H1 (cell line): ENCODE measurements at regions not wholly inside any gene's neighbourhood (a gene's known extent, or its start where the extent isn't known, plus 50 kb on each side); places are given as distances from the start of the nearest gene placed in this dataset.

Experiments used
- CTCF ChIA-PET: fragments of 300-600 bp; sonication (Branson Sonifier 250); formaldehyde crosslinking; loops from one replicate; lab custom pipeline; 2021; ENCODE audit not compliant: partially characterized antibody; lab: Charles Lee
- POLR2A ChIA-PET: fragments of 300-600 bp; sonication (Branson Sonifier 250); formaldehyde crosslinking; loops from one replicate; lab custom pipeline; 2021; ENCODE audit warnings: inconsistent platforms; ENCODE audit not compliant: partially characterized antibody; lab: Charles Lee
- DNase-seq, 2 experiments: peaks; one replicate each; pipeline versions ENCODE4 v3.0.0 to v3.0.0-alpha.2; 2010 to 2022; ENCODE audit warnings: low spot score in 2 of 2, low read depth in 1 of 2, mixed read lengths in 1 of 2
- FAIRE-seq: peaks from 2 replicates; lab custom pipeline; 2011; peaks lifted over from hg19 to GRCh38; lab: Jason Lieb, UNC
- H2AFZ ChIP-seq: 2 replicates; pipeline ENCODE4 v1.8.1; 2012; ENCODE audit warnings: low read length, inconsistent platforms
- H2AK5ac ChIP-seq: 2 replicates; pipeline ENCODE4 v1.6.1; 2013; ENCODE audit warnings: low read depth, low read length
- H2BK120ac ChIP-seq: replicated peaks from 2 replicates; pipeline ENCODE3; 2013; ENCODE audit warnings: low read depth, low read length, inconsistent platforms
- H2BK12ac ChIP-seq: 2 replicates; pipeline ENCODE4 v1.6.1; 2013; ENCODE audit warnings: low read depth, low read length
- H2BK15ac ChIP-seq: 2 replicates; pipeline ENCODE4 v1.6.1; 2013; ENCODE audit warnings: low read length
- H2BK20ac ChIP-seq: 2 replicates; pipeline ENCODE4 v1.6.1; 2013; ENCODE audit warnings: low read length
- H2BK5ac ChIP-seq: 2 replicates; pipeline ENCODE4 v1.6.1; 2013; ENCODE audit warnings: low read depth, low read length
- H3K14ac ChIP-seq: 2 replicates; pipeline ENCODE4 v1.6.1; 2013; ENCODE audit warnings: inconsistent platforms; ENCODE audit not compliant: insufficient read length
- H3K18ac ChIP-seq: 2 replicates; pipeline ENCODE4 v1.6.1; 2013; ENCODE audit warnings: low read length; ENCODE audit errors: extremely low read depth
- H3K23ac ChIP-seq: 2 replicates; pipeline ENCODE4 v1.6.1; 2013; ENCODE audit warnings: inconsistent platforms; ENCODE audit not compliant: insufficient read length
- H3K23me2 ChIP-seq: 2 replicates; pipeline ENCODE4 v1.6.1; 2013; ENCODE audit warnings: low read depth, low read length
- H3K27ac ChIP-seq: 2 replicates; pipeline ENCODE4 v1.6.1; 2011; ENCODE audit warnings: low read depth, low read length, inconsistent platforms
- H3K27me3 ChIP-seq, 4 experiments: replicated peaks in 1 of 4; 1 replicate in 1 of 4; 2 replicates in 3 of 4; pipeline versions ENCODE4 v1.6.1 to v1.8.1; 2011 to 2013; ENCODE audit warnings: low read length in 3 of 4, mild to moderate bottlenecking in 3 of 4, inconsistent platforms in 2 of 4, mixed read lengths in 2 of 4, moderate library complexity in 1 of 4; ENCODE audit not compliant: control insufficient read depth in 3 of 4, insufficient read depth in 3 of 4; ENCODE audit errors: extremely low read depth in 1 of 4
- H3K36me3 ChIP-seq, 4 experiments: 2 replicates each; pipeline versions ENCODE4 v1.6.1 to v1.8.1; 2011 to 2013; ENCODE audit warnings: mild to moderate bottlenecking in 4 of 4, low read length in 3 of 4, moderate library complexity in 2 of 4, control low read depth in 1 of 4, inconsistent platforms in 1 of 4; ENCODE audit not compliant: insufficient read depth in 4 of 4, control insufficient read depth in 2 of 4
- H3K4ac ChIP-seq: replicated peaks from 2 replicates; pipeline ENCODE3; 2013; ENCODE audit warnings: low read length, low read depth, mixed read lengths, inconsistent platforms; ENCODE audit not compliant: insufficient read length
- H3K4me1 ChIP-seq, 4 experiments: replicated peaks in 1 of 4; 1 replicate in 1 of 4; 2 replicates in 3 of 4; pipeline versions ENCODE4 v1.6.1 to v1.8.1; 2011 to 2013; ENCODE audit warnings: low read length in 3 of 4, inconsistent platforms in 2 of 4, mixed read lengths in 1 of 4; ENCODE audit not compliant: insufficient read depth in 4 of 4, control insufficient read depth in 3 of 4
- H3K4me2 ChIP-seq, 2 experiments: 2 replicates each; pipeline versions ENCODE4 v1.6.1 to v1.8.1; 2011 to 2013; ENCODE audit warnings: low read depth in 2 of 2, low read length in 2 of 2, control low read depth in 1 of 2, inconsistent platforms in 1 of 2, mild to moderate bottlenecking in 1 of 2; ENCODE audit not compliant: insufficient read depth in 1 of 2
- H3K4me3 ChIP-seq, 4 experiments: fragments of 200-600, 300-600 bp in 1 of 4; sonication (generic), shearing (Covaris generic), sonication (Bioruptor Twin) in 1 of 4; 2 replicates each; pipeline versions ENCODE4 v1.5.1 to v1.8.1; 2011 to 2016; ENCODE audit warnings: low read length in 4 of 4, low read depth in 3 of 4, control low read depth in 2 of 4, inconsistent platforms in 2 of 4, mild to moderate bottlenecking in 2 of 4, mixed read lengths in 1 of 4, moderate library complexity in 1 of 4; ENCODE audit not compliant: insufficient read depth in 2 of 4; ENCODE audit errors: extremely low read depth in 1 of 4
- H3K56ac ChIP-seq: replicated peaks from 2 replicates; pipeline ENCODE3; 2013; ENCODE audit warnings: low read depth, mild to moderate bottlenecking, mixed read lengths, low read length, inconsistent platforms; ENCODE audit not compliant: insufficient read length
- H3K79me1 ChIP-seq: 2 replicates; pipeline ENCODE4 v1.6.1; 2013; ENCODE audit warnings: low read depth, low read length, control low read depth
- H3K79me2 ChIP-seq, 2 experiments: 2 replicates each; pipeline versions ENCODE4 v1.6.1 to v1.8.1; 2012 to 2013; ENCODE audit warnings: low read length in 2 of 2, mild to moderate bottlenecking in 2 of 2, inconsistent platforms in 1 of 2; ENCODE audit not compliant: insufficient read depth in 2 of 2, control insufficient read depth in 1 of 2
- H3K9ac ChIP-seq, 4 experiments: replicated peaks in 1 of 4; 1 replicate in 1 of 4; 2 replicates in 3 of 4; pipeline versions ENCODE4 v1.6.1 to v1.8.1; 2011 to 2013; ENCODE audit warnings: low read depth in 3 of 4, low read length in 3 of 4, control low read depth in 2 of 4, mild to moderate bottlenecking in 2 of 4, moderate library complexity in 2 of 4, inconsistent platforms in 1 of 4; ENCODE audit errors: extremely low read depth in 1 of 4
- H3K9me3 ChIP-seq, 2 experiments: 2 replicates each; pipeline versions ENCODE4 v1.6.1 to v1.8.1; 2012 to 2013; ENCODE audit warnings: mild to moderate bottlenecking in 2 of 2, moderate library complexity in 2 of 2, control low read depth in 1 of 2, inconsistent platforms in 1 of 2, low read depth in 1 of 2, low read length in 1 of 2, mixed read lengths in 1 of 2; ENCODE audit not compliant: insufficient read depth in 2 of 2
- H4K20me1 ChIP-seq, 2 experiments: replicated peaks in 1 of 2; 2 replicates each; pipeline versions ENCODE3 to v1.8.1; 2011 to 2013; ENCODE audit warnings: inconsistent platforms in 2 of 2, low read length in 2 of 2, mild to moderate bottlenecking in 1 of 2; ENCODE audit not compliant: insufficient read depth in 2 of 2, control insufficient read depth in 1 of 2
- H4K5ac ChIP-seq: 2 replicates; pipeline ENCODE4 v1.6.1; 2013; ENCODE audit warnings: low read length, low read depth, mixed read lengths, inconsistent platforms; ENCODE audit not compliant: insufficient read length
- H4K8ac ChIP-seq: 2 replicates; pipeline ENCODE4 v1.8.0; 2013; ENCODE audit warnings: mild to moderate bottlenecking, moderate library complexity, low read length, inconsistent platforms; ENCODE audit not compliant: insufficient read depth; ENCODE audit errors: extremely low read depth
- H4K91ac ChIP-seq: replicated peaks from 2 replicates; pipeline ENCODE3; 2013; ENCODE audit warnings: low read length, mixed read lengths, inconsistent platforms; ENCODE audit not compliant: insufficient read length
- BCL11A ChIP-seq, 2 experiments: IDR thresholded peaks; one replicate each; pipeline ENCODE4 v1.6.1; 2011; ENCODE audit warnings: low read depth in 2 of 2, low read length in 2 of 2, mild to moderate bottlenecking in 2 of 2
- EGR1 ChIP-seq: IDR thresholded peaks from 2 replicates; pipeline ENCODE4 v1.6.1; 2011; ENCODE audit warnings: low read depth, low read length, borderline replicate concordance
- HDAC2 ChIP-seq, 2 experiments: fragments of 300-600 bp in 1 of 2; sonication (generic) in 1 of 2; IDR thresholded peaks; 2 replicates each; pipeline ENCODE4 v1.6.1; 2011 to 2012; ENCODE audit warnings: low read depth in 2 of 2, low read length in 2 of 2, mild to moderate bottlenecking in 2 of 2, moderate library complexity in 2 of 2, borderline replicate concordance in 1 of 2, inconsistent platforms in 1 of 2
- HDAC6 ChIP-seq: IDR thresholded peaks from one replicate; pipeline ENCODE4 v1.7.1; 2012; ENCODE audit warnings: low read depth, mild to moderate bottlenecking, inconsistent platforms, low read length, moderate library complexity
- JUN ChIP-seq: IDR thresholded peaks from 2 replicates; pipeline ENCODE4 v1.6.1; 2011; ENCODE audit warnings: low read depth, mild to moderate bottlenecking, improper control_type of control experiment, low read length
- JUND ChIP-seq: IDR thresholded peaks from 2 replicates; pipeline ENCODE4 v1.6.1; 2011; ENCODE audit warnings: mild to moderate bottlenecking, improper control_type of control experiment, low read length
- POLR2A ChIP-seq, 2 experiments: IDR thresholded peaks; 1 replicate in 1 of 2; 2 replicates in 1 of 2; pipeline ENCODE4 v1.6.1; 2011; ENCODE audit warnings: low read depth in 2 of 2, low read length in 2 of 2, mild to moderate bottlenecking in 2 of 2; ENCODE audit errors: control extremely low read depth in 1 of 2
- POLR2AphosphoS5 ChIP-seq: IDR thresholded peaks from 2 replicates; pipeline ENCODE4 v1.6.1; 2011; ENCODE audit warnings: low read depth, low read length
- POU5F1 ChIP-seq: IDR thresholded peaks from 2 replicates; pipeline ENCODE4 v1.6.1; 2011; ENCODE audit warnings: low read depth, mild to moderate bottlenecking, low read length, moderate library complexity
- RXRA ChIP-seq: IDR thresholded peaks from 2 replicates; pipeline ENCODE4 v1.6.1; 2011; ENCODE audit warnings: low read depth, mild to moderate bottlenecking, low read length, moderate library complexity; ENCODE audit not compliant: insufficient read depth
- WGBS, 2 experiments: shearing (Covaris generic) in 1 of 2; methylation state at CpG; one replicate each; pipeline versions ENCODE4 v1.1.6 to v1.1.7; 2013 to 2015; ENCODE audit warnings: low lambda C conversion rate in 2 of 2, mixed read lengths in 2 of 2, inconsistent platforms in 1 of 2, low coverage in 1 of 2, missing lambda C conversion rate in 1 of 2; ENCODE audit not compliant: insufficient replicate concordance in 2 of 2, insufficient coverage in 1 of 2, insufficient read length in 1 of 2; ENCODE audit errors: extremely low coverage in 1 of 2, missing lambda C conversion rate in 1 of 2; 5-methylcytosine and 5-hydroxymethylcytosine counted together
- TF ChIP-seq, protein P1 (sequence below): IDR thresholded peaks from 2 replicates; pipeline ENCODE4 v1.6.1; 2012; ENCODE audit warnings: inconsistent platforms

DNA sequence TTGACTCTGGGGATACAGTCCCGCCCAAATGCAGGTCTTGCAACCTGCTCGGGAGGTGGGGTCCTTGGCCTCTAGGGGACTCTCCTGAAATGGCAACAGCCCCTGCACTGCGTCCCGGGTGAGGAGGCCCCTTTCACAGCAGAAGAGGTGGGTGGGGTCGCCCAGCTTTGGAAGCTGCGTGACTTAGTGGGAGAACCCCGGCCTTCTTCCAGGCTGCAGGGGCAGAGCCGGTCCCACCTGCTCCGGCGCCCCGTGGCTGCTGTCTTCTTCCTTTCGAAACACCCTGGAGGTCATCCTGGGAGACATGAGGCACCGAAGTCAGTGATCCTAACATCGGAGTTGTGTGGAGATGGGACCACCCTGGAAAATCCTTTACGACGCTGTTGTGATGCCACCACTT, 103.7 kb upstream of the ADRA2C start:
- WGBS, 2 experiments = 85% methylated on average over 7 of the region's 16 CpGs; no CpG with 5 or more reads in 1 of the 2 experiments
- no peak for FAIRE-seq
- no peak for TF ChIP-seq POU5F1
- no peak for TF ChIP-seq POLR2AphosphoS5
- no peak for TF ChIP-seq POLR2A (IDR thresholded peaks at IDR 0.05; ENCODE audit: control extremely low read depth in 1 of 2, low read depth in 2 of 2, low read length in 2 of 2)
- TF ChIP-seq RXRA = no peak
- no peak for TF ChIP-seq JUN
- TF ChIP-seq JUND = no peak
- TF ChIP-seq EGR1 = no peak
- no peak for TF ChIP-seq BCL11A (IDR thresholded peaks at IDR 0.05; ENCODE audit: low read depth in 2 of 2, low read length in 2 of 2)
- no peak for TF ChIP-seq HDAC2 (IDR thresholded peaks at IDR 0.05; ENCODE audit: borderline replicate concordance in 1 of 2, low read depth in 2 of 2, low read length in 2 of 2)
- TF ChIP-seq, protein P1, sequence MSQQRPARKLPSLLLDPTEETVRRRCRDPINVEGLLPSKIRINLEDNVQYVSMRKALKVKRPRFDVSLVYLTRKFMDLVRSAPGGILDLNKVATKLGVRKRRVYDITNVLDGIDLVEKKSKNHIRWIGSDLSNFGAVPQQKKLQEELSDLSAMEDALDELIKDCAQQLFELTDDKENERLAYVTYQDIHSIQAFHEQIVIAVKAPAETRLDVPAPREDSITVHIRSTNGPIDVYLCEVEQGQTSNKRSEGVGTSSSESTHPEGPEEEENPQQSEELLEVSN = no peak; the same call in 1 of the 2 replicates
- TF ChIP-seq HDAC6 = no peak

More for the DNA sequence above, 103.7 kb upstream of the ADRA2C start:
- H3K18ac ChIP-seq = no peak overlapping the region
- H2BK20ac ChIP-seq = no peak overlapping the region
- no peak overlapping the region for H2BK12ac ChIP-seq
- H3K4me1 ChIP-seq = peaks cover 0 to 6% (median 4%) of the 10 kb centered on the region in 4 experiments; a peak in 4 of 7 replicates
- ChIA-PET POLR2A (no interaction called here), CTCF (interaction anchor here (1.2 to 1.7 kb wide), 4 partner anchors 15 to 130 kb away, joined by 3 to 6 read pairs (median 4); no protein-coding TSS in a partner anchor)
- H3K4me3 ChIP-seq = no peak overlapping the region
- H2AFZ ChIP-seq = no peak overlapping the region
- no peak overlapping the region; the same call in 1 of the 2 replicates for H2AK5ac ChIP-seq
- H3K56ac ChIP-seq = no peak overlapping the region
- no peaks in the 10 kb centered on the region for H3K36me3 ChIP-seq
- no peaks in the 10 kb centered on the region for H3K79me1 ChIP-seq
- peaks cover 0 to 5% (median 0%) of the 10 kb centered on the region in 4 experiments; a peak in 1 of 7 replicates for H3K27me3 ChIP-seq
- H3K79me2 ChIP-seq = no peaks in the 10 kb centered on the region
- DNase-seq = no peak
- H3K14ac ChIP-seq = no peak overlapping the region
- H4K20me1 ChIP-seq = peaks cover 0 to 4% of the 10 kb centered on the region in 2 experiments
- H3K27ac ChIP-seq = no peak overlapping the region
- H3K23ac ChIP-seq = no peak overlapping the region
- H3K4ac ChIP-seq = no peak overlapping the region
- H2BK120ac ChIP-seq = no peak overlapping the region
- no peak overlapping the region for H2BK5ac ChIP-seq
- no peak overlapping the region for H4K5ac ChIP-seq
- H3K4me2 ChIP-seq = no peak overlapping the region
- H3K9ac ChIP-seq = no peak overlapping the region
- no peak overlapping the region for H4K8ac ChIP-seq
- H4K91ac ChIP-seq = no peak overlapping the region
- peaks cover 4 to 6% of the 10 kb centered on the region in 2 experiments; a peak in 2 of 4 replicates for H3K9me3 ChIP-seq
- no peak overlapping the region for H2BK15ac ChIP-seq
- H3K23me2 ChIP-seq = peaks cover 12% of the 10 kb centered on the region; the same call in 1 of the 2 replicates
